ENCODE measurements at regions not wholly inside any gene's neighbourhood (a gene's known extent, or its start where the extent isn't known, plus 50 kb on each side); places are given as distances from the start of the nearest gene placed in this dataset.

DNA sequence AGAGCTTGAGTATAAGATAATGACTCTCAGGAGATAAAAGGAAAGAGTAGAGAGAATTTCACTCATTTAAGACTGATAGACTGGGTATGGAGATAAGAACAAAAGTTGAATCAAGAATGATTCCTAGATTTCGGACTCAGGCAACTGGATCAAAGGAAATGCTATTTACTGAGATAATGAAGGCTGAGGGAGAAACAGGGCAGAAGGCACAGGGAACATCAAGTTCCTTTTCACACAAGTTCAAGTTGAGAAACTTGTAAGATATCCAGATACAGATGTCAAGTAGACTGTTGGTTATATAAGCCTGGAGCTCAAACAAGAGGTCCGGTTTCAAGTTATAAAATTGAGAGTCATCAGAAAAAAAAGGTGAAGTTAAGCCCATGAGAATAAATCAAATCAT is 360.8 kb downstream of the TNS1 start:
- H3K27ac ChIP-seq, result no peak overlapping the region
- no peak for TF ChIP-seq CTCF (conservative IDR thresholded peaks at IDR 0.05)

GRCh38 chr2:217639481-217639880 is 363.3 kb downstream of the TNS1 start:
- no peak overlapping the region for H3K27ac ChIP-seq
- TF ChIP-seq CTCF (conservative IDR thresholded peaks at IDR 0.05), result no peak

DNA sequence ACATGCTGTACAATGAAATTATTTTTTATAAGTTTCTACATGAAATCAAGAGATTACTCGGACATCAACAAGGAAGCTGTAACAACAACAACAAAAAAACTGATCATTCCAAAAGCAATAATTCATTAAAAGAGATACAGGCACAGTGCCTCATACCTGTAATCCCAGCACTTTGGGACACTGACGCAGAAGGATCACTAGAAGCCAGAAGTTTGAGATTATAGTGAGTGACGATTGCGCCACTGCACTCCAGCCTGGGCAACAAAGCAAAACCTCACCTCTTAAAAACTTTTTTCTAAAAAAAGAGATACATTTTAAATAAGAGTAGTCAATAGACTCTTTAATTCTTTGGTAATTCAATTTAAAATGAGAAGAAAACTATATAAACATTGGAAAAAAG is 364.3 kb downstream of the TNS1 start:
- H3K27ac ChIP-seq, result no peak overlapping the region
- TF ChIP-seq CTCF (conservative IDR thresholded peaks at IDR 0.05), result no peak

- no peak for TF ChIP-seq CTCF (conservative IDR thresholded peaks at IDR 0.05)
- no peak overlapping the region for H3K27ac ChIP-seq
Measured at GRCh38 chr2:217638031-217638430, 364.8 kb downstream of the TNS1 start.

DNA sequence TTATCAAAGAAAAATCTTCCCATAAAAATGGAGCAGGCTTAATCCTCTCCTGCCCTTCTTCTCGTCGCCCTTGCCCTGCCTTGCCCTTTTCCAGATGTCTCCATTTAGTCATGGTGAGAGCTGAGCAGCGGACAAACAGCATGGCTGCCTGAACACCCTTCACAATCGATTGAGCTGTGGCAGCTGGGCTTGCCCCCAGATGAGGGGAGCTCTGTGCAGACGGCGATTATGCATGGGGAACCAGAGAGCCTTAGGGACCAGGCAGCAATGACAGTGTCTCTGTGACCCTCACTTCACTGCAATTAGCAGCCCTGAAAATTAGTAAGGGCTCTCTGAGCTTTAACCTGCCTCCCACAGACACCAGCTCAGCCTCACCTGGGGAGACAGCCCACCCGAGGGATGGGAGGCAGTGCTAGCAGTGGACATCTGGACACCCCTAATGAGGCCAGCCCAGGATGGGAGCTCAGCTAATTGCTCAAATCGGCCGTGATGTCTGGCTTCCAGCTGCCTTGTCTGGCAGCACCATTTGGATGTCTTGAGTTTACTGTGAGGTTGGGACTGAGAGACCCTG is 365.7 kb downstream of the TNS1 start:
- H3K27ac ChIP-seq, result no peak overlapping the region
- TF ChIP-seq CTCF (conservative IDR thresholded peaks at IDR 0.05), result no peak

- no peak overlapping the region for H3K27ac ChIP-seq
- TF ChIP-seq CTCF (conservative IDR thresholded peaks at IDR 0.05), result no peak
Measured at GRCh38 chr2:217636578-217636977, 366.2 kb downstream of the TNS1 start.

DNA sequence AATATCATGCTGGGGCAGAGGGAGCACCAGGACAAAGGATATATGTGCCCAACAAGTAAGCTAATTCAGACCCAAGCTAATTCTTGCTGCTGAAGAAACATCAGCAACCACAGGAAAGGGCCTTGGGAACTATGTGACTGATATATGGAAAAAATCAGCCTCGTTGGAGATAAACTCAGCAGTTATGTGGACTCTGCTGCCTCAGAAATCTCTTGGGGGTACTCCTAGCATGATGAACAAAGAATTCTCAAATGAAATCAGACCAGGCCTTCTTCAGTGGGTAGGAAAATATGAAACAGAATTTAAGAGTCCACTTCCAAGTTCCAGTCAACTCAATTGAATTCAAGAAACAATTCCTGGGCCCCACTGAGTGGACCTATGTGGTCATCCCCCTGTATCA is 367.9 kb downstream of the TNS1 start:
- H3K27ac ChIP-seq, result no peak overlapping the region
- TF ChIP-seq CTCF (conservative IDR thresholded peaks at IDR 0.05), result no peak
